ENCODE measurements at regions not wholly inside any gene's neighbourhood (a gene's known extent, or its start where the extent isn't known, plus 50 kb on each side); places are given as distances from the start of the nearest gene placed in this dataset.

DNA sequence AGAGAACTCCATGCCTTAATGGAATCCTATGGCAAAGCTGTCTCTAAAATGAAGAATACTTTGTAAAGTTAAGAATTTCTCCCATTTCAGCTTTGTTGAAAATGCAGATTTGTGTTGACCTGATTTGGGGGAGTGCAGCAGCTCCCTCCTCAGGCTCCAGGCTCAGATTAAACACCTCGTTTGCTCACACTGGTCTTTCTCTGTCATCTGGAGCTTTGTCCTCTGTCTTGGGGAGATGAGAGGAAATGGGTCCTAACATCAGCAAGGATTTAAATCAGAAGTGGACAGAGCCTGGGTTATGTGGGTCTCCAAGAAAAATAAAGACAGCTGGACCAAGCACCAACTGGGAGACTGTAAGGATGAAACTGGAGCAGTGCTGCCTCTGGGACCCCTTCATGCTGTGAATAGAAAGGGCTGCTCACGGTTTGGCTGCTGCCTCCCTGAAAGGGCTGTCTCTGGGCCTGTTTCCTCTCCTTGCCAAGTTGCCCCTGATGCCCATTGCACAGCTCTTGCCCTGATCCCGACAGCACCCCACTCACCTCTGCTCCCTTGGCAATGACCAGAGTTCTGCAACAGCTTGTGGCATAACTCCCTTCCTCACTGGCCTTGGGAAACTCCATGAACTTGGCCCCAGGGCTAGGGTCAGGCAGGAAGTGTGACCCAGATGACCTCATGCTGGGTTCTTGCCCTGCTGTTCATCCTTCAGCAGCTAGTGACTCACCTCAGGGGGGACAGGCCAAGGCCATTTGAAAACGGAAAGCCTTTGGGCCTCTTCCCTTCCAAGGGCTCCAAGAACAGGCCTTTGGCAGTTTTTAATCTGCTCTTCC lies 197.2 kb downstream of the CYP26B1 start:
- no peak for DNase-seq

DNA sequence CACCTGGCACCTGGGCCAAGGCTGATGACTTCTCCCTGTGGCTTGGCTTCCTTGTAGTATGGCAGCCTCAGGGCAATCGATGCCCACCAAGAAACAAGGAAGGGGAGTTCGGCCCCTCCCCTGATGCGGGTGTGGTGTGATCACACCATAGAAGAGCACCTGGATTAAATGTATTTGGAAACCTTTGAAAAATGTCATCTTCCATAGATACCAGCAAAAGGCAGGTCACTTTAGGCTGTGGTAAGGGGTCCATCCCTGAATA lies 198.2 kb downstream of the CYP26B1 start:
- DNase-seq: no peak

- DNase-seq: no peak
Observed at GRCh38 chr2:71948781-71949536, 198.7 kb downstream of the CYP26B1 start.

DNA sequence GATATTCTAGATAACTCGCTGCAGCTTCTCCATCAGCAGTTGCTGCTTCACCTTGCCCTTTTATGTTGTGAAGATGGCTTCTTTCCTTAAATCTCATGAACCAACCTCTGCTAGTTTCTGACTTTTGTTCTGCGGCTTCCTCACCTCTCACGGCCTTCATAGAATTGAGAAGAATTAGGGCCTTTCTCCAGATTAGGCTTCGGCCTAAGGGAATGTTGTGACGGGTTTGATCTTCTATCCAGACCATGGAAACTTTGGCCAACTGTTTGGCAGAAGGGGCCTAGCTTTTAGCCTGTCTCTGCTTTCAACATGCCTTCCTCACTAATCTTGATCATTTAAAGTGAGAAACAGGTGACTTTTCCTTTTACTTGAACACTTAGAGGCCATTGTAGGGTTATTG lies 199.9 kb downstream of the CYP26B1 start:
- DNase-seq: no peak

DNA sequence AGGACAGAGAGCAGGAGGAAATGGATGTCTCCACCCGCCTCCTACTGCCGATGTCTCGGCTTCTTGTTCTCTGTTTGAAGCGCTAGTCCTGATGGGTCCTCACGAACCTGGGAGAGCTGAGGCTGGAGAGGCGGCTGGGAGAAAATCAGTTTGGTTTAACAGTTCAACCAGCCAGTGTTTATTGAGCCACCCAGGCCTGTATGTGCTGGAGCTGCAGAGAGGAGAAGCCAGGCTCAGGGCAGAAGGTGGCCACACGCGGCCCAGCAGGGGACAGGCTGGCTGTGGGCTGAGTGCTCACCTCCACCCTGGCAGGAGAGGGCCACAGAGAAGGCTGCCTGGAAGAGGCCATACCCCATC lies 202.1 kb downstream of the CYP26B1 start:
- DNase-seq: no peak

DNA sequence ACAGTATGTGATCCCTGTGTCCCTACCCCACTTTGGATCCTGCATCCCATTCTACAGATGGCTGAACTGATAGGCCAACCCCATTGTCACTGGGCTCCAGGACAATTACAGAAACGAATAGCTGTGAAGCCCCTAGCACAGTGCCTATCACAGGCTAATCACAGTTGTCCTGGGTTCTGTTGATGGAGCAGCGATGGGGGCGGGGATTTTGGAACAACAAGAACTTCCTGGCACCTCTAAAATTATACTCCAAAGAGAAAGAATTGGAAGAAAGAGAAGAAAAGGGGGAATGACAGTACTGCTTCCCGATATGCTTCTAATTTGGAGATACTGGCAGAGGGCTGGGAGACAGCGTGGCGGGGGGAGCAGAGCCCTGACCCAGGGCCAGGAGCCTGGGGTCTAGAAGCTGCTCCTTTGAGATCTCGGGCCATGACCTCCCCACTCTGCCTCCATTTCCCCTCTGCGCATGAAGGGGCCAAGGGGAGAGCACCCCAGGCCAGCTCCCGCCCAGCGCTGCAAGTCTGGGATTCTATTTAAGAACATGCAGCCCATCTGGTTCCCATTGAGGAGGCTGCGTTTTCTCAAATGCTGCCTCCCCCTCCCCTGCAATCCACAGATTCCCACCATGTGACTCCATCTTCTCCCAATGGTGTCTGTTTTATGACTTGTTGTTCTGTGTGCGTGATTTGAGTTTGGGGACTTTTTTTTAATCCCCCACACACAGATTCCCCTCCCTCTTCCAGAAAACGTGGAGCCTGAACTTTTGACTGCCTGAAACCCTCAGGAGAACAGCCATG lies 202.7 kb downstream of the CYP26B1 start:
- DNase-seq: no peak

DNA sequence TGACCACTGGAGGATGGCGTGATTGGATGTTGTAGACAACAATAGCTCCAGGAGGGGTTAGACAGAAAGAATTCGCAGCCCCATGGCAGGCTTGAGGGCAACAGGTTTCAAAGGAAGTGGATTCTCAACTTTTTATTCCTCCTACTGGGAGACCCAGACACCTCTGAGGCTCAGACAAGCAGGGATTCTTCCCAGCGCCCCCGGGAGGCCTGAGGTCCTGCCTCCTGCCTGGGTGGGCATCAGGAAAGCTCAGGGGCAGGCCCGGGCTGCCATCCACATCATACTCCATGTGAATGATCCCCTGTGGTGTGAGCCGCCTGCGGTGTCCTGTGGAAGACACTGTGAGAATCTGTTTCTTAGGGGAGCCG lies 203.5 kb downstream of the CYP26B1 start:
- DNase-seq: no peak

- no peak for DNase-seq
Observed at GRCh38 chr2:71943238-71944182, 204.2 kb downstream of the CYP26B1 start.

- no peak for DNase-seq
Observed at GRCh38 chr2:71941726-71942525, 205.7 kb downstream of the CYP26B1 start.

DNA sequence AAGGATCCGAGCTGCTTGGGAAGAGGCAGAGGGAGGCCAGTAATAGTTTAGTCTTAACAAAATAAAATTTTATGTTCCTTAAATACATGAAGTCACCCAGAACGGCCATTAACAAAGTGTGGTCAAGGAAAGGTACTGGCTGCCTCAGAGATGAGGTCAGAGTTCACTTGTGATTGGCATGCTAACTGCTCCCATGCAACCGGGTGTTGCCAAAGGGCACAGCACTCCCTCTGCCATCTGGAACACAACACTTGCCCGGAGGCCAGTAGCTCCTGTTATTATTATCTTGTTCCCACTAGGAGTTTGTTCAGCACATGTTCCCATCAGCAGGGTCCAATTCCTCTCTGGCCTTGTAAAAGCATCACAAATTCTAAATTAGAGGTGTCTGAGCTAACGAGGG lies 207.0 kb downstream of the CYP26B1 start:
- DNase-seq: no peak

- no peak for DNase-seq
Observed at GRCh38 chr2:71939588-71940535, 207.8 kb downstream of the CYP26B1 start.

- DNase-seq: no peak
Observed at GRCh38 chr2:71938659-71939587, 208.7 kb downstream of the CYP26B1 start.

DNA sequence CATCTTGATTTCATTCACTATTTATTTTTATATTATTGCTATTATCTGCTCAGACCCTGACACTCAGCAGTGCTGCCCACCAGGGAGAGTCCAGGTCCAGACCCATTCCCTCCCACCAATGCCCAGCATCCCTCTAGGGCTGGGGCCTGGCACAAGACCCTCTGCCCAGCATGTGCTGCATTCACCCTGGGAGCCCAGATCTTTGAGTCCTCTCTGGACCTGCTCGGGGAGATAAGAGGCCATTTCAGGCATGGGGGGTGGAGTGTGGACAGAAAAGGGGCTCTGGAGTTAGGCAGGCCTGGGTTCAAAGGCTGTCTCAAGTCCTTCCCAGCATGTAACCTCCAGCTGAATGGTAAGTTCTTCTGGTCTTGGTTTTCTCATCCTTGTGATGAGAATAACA lies 209.6 kb downstream of the CYP26B1 start:
- DNase-seq: no peak

- DNase-seq: no peak
Observed at GRCh38 chr2:71937396-71937795, 210.3 kb downstream of the CYP26B1 start.

GRCh38 chr2:71936076-71937030 lies 211.3 kb downstream of the CYP26B1 start:
- no peak for DNase-seq

DNA sequence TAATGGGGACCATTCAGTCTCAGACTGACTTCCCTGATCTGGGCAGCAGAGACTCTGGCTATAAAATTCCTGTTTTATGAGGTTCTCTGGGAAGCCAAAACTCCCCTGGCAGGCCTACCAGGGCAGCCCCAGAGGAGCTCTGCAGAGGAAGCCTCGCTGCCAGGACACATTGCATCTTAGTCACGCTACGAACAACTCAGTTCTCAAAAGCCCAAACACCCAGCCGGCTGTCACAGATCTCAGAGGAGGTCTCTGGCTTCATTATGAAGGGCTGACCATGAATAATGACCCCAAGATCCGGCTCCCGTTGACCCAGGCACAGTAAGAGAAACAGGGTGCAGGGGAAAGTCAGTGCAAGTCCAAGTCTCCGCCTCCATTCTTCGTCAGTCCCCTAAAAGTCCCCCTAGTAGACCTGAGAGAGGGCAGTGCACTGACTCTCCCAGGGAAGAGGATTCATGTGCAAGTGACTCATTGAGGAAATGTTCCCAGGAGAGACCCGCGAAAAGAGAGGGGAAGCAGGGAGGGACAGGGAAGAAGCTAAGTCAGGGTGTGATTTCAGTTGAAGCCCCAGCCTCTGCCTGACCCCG lies 212.3 kb downstream of the CYP26B1 start:
- no peak for DNase-seq

- no peak for DNase-seq
Observed at GRCh38 chr2:71934595-71935261, 212.9 kb downstream of the CYP26B1 start.

GRCh38 chr2:71934320-71934593 lies 213.4 kb downstream of the CYP26B1 start:
- DNase-seq: no peak

All from stimulated activated CD4-positive, alpha-beta T cell treated with anti-CD3 and anti-CD28 coated beads, Interleukin-2, amount 100 ng/mL, for 24 hours (primary cell).